HCT116 (cell line): ENCODE measurements at regions not wholly inside any gene's neighbourhood (a gene's known extent, or its start where the extent isn't known, plus 50 kb on each side); places are given as distances from the start of the nearest gene placed in this dataset.

Experiments used
- ATAC-seq: fragments of 200-7000 bp; cut with Tn5 transposase; 2 replicates; pipeline ENCODE4 v1.9.1; 2020; ENCODE audit warnings: mild to moderate bottlenecking, moderate library complexity
- BruUV-seq: library from RNA; stranded (reverse); fragments of 400-500 nt; replicated peaks from 2 replicates; lab custom pipeline; 2021; lab: Mats Ljungman, UMichigan
- CTCF ChIA-PET: fragments of 300-600 bp; sonication (Branson Sonifier 250); formaldehyde crosslinking; loops from one replicate; lab custom pipeline; 2021; ENCODE audit warnings: antibody characterized with exemption; lab: Charles Lee
- POLR2A ChIA-PET: fragments of 300-600, 350-600 bp; sonication (Branson Sonifier 250); formaldehyde crosslinking; loops from one replicate; lab custom pipeline; 2021; ENCODE audit warnings: antibody characterized with exemption; lab: Charles Lee
- RAD21 ChIA-PET, 2 experiments: fragments of 300-600 bp; sonication (Branson Sonifier 250); formaldehyde crosslinking; loops; one replicate each; lab custom pipeline; 2023; ENCODE audit warnings: low total read pairs in 2 of 2; ENCODE audit not compliant: uncharacterized antibody in 2 of 2, unreplicated experiment in 2 of 2, low non-redundant PET in 1 of 2; lab: Charles Lee
- DNase-seq: peaks from one replicate; pipeline ENCODE4 v3.0.0-alpha.2; 2010; ENCODE audit warnings: low read depth, low spot score
- H2AFZ ChIP-seq: fragments of 200-600 bp; shearing (Covaris generic), sonication (generic); 2 replicates; pipeline ENCODE4 v1.6.1; 2017; ENCODE audit warnings: low read depth, mixed run types, mixed read lengths, antibody characterized with exemption, low read length; ENCODE audit not compliant: poor library complexity, severe bottlenecking
- H3K27ac ChIP-seq: 2 replicates; pipeline ENCODE4 v1.5.1; 2012; ENCODE audit warnings: low read depth, low read length
- H3K27me3 ChIP-seq: fragments of 200-600 bp; sonication (generic); 2 replicates; pipeline ENCODE4 v1.6.1; 2016; ENCODE audit warnings: mixed run types, low read length, mixed read lengths; ENCODE audit not compliant: insufficient read depth
- H3K36me3 ChIP-seq, 2 experiments: fragments of 200-500 bp in 1 of 2; fragments of 200-600 bp in 1 of 2; sonication (Bioruptor generic) in 1 of 2; sonication (generic) in 1 of 2; 2 replicates each; pipeline versions ENCODE4 v1.5.1 to v1.6.1; 2014 to 2016; ENCODE audit warnings: low read length in 2 of 2, inconsistent platforms in 1 of 2, mixed read lengths in 1 of 2, mixed run types in 1 of 2; ENCODE audit not compliant: insufficient read depth in 2 of 2, control insufficient read depth in 1 of 2
- H3K4me1 ChIP-seq, 2 experiments: fragments of 200-600 bp in 1 of 2; sonication (generic) in 1 of 2; 2 replicates each; pipeline versions ENCODE4 v1.5.1 to v1.6.1; 2012 to 2017; ENCODE audit warnings: low read length in 2 of 2, inconsistent platforms in 1 of 2, mild to moderate bottlenecking in 1 of 2, mixed read lengths in 1 of 2, mixed run types in 1 of 2, moderate library complexity in 1 of 2; ENCODE audit not compliant: insufficient read depth in 2 of 2, control insufficient read depth in 1 of 2
- H3K4me2 ChIP-seq: fragments of 200-600 bp; sonication (generic); 2 replicates; pipeline ENCODE4 v1.6.1; 2017; ENCODE audit warnings: mixed run types, low read length, mixed read lengths
- H3K4me3 ChIP-seq, 2 experiments: fragments of 200-600 bp in 1 of 2; sonication (generic) in 1 of 2; replicated peaks in 1 of 2; 2 replicates each; pipeline ENCODE4 v1.5.1; 2011 to 2016; ENCODE audit warnings: low read length in 2 of 2, control low read depth in 1 of 2, low read depth in 1 of 2, mild to moderate bottlenecking in 1 of 2, mixed read lengths in 1 of 2, mixed run types in 1 of 2
- H3K79me2 ChIP-seq: fragments of 200-600 bp; sonication (generic); 2 replicates; pipeline ENCODE4 v1.6.1; 2017; ENCODE audit warnings: mild to moderate bottlenecking, mixed run types, low read length, moderate library complexity, mixed read lengths; ENCODE audit not compliant: insufficient read depth
- H3K9ac ChIP-seq: fragments of 200-600 bp; sonication (generic); 2 replicates; pipeline ENCODE4 v1.6.1; 2016; ENCODE audit warnings: low read length, mixed read lengths
- H3K9me2 ChIP-seq: fragments of 200-600 bp; sonication (generic), shearing (Covaris generic); 2 replicates; pipeline ENCODE4 v1.6.1; 2017; ENCODE audit warnings: mixed run types, mild to moderate bottlenecking, moderate library complexity; ENCODE audit not compliant: insufficient read depth
- H3K9me3 ChIP-seq, 2 experiments: fragments of 200-500 bp in 1 of 2; fragments of 200-600 bp in 1 of 2; sonication (Bioruptor generic) in 1 of 2; sonication (generic) in 1 of 2; 2 replicates each; pipeline ENCODE4 v1.6.1; 2014 to 2017; ENCODE audit warnings: low read length in 2 of 2, mixed read lengths in 2 of 2, inconsistent platforms in 1 of 2, low read depth in 1 of 2, mild to moderate bottlenecking in 1 of 2, mixed run types in 1 of 2, moderate library complexity in 1 of 2; ENCODE audit not compliant: control insufficient read depth in 1 of 2, insufficient read depth in 1 of 2
- H4K20me1 ChIP-seq: fragments of 200-600 bp; sonication (generic), shearing (Covaris generic); 2 replicates; pipeline ENCODE4 v1.6.1; 2017; ENCODE audit warnings: mixed run types, mild to moderate bottlenecking, moderate library complexity; ENCODE audit not compliant: insufficient read depth
- ATF3 ChIP-seq: IDR thresholded peaks from 2 replicates; pipeline ENCODE4 v1.6.1; 2012
- CBX3 ChIP-seq: IDR thresholded peaks from 2 replicates; pipeline ENCODE4 v1.6.1; 2012; ENCODE audit warnings: low read depth
- CEBPB ChIP-seq: IDR thresholded peaks from 2 replicates; pipeline ENCODE4 v1.6.1; 2012; ENCODE audit warnings: low read depth
- EGR1 ChIP-seq: IDR thresholded peaks from 2 replicates; pipeline ENCODE4 v1.6.1; 2012; ENCODE audit warnings: low read depth
- ELF1 ChIP-seq: IDR thresholded peaks from 2 replicates; pipeline ENCODE4 v1.6.1; 2012; ENCODE audit warnings: low read depth, borderline replicate concordance
- EZH2 ChIP-seq: fragments of 200-600 bp; sonication (generic); IDR thresholded peaks from 2 replicates; pipeline ENCODE4 v1.6.1; 2017; ENCODE audit warnings: antibody characterized with exemption, mixed run types
- EZH2phosphoT487 ChIP-seq: fragments of 200-600 bp; IDR thresholded peaks from 2 replicates; pipeline ENCODE4 v1.6.1; 2018; ENCODE audit warnings: antibody characterized with exemption, borderline replicate concordance
- FOSL1 ChIP-seq: IDR thresholded peaks from 2 replicates; pipeline ENCODE4 v1.6.1; 2012; ENCODE audit warnings: low read depth
- JUND ChIP-seq: IDR thresholded peaks from 2 replicates; pipeline ENCODE4 v1.6.1; 2012
- RAD21 ChIP-seq: IDR thresholded peaks from 2 replicates; pipeline ENCODE4 v1.6.1; 2012; ENCODE audit warnings: low read depth, mild to moderate bottlenecking
- REST ChIP-seq: IDR thresholded peaks from 2 replicates; pipeline ENCODE4 v1.6.1; 2012; ENCODE audit warnings: low read depth
- SIN3A ChIP-seq: IDR thresholded peaks from 2 replicates; pipeline ENCODE4 v1.6.1; 2012; ENCODE audit warnings: low read depth
- SP1 ChIP-seq: IDR thresholded peaks from 2 replicates; pipeline ENCODE4 v1.6.1; 2012; ENCODE audit warnings: low read depth
- SRF ChIP-seq: IDR thresholded peaks from 2 replicates; pipeline ENCODE4 v1.6.1; 2012; ENCODE audit warnings: low read depth
- YY1 ChIP-seq: IDR thresholded peaks from 2 replicates; pipeline ENCODE4 v1.6.1; 2011; ENCODE audit warnings: low read length, low read depth, moderate library complexity, mild to moderate bottlenecking; ENCODE audit not compliant: insufficient replicate concordance; ENCODE audit errors: extremely low read depth
- ZBTB33 ChIP-seq: IDR thresholded peaks from 2 replicates; pipeline ENCODE4 v1.6.1; 2011; ENCODE audit warnings: mild to moderate bottlenecking, low read length, moderate library complexity; ENCODE audit not compliant: insufficient replicate concordance; ENCODE audit errors: extremely low read depth
- ZFX ChIP-seq: fragments of 450-650 bp; IDR thresholded peaks from 2 replicates; pipeline ENCODE4 v1.6.1; 2017
- ZNF274 ChIP-seq: fragments of 200-500 bp; sonication (Bioruptor generic); IDR thresholded peaks from 2 replicates; pipeline ENCODE4 v1.6.1; 2014; ENCODE audit warnings: mild to moderate bottlenecking, low read depth, low read length, inconsistent platforms
- intact Hi-C: fragments of 100-400 bp; cut with micrococcal nuclease; formaldehyde crosslinking; loops from 2 replicates; pipeline ENCODE4 v1.10.0; 2022
- TF ChIP-seq, protein P1 (sequence below): IDR thresholded peaks from 2 replicates; pipeline ENCODE4 v1.6.1; 2012

DNA sequence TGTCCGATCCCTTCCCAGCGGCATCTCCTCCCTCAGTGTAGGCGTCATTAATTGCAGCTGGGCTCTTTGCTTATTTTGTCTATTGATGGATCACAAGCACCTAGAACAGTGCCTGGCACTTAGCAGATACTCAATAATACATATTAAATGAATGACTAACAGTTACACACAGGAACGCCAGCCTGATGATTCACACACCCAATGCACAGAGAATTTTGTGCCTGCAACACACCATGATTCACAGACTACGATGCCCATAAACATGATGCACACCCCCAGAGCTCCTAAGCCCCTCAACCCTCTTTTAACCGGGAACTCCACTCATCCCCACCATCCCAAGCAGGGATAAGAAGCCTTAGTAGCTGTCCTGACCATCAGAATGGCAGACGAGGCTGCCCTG is 66.6 kb upstream of the TMEM97 start:
- ChIA-PET CTCF (interaction anchor here (1.2 to 2.1 kb wide), 6 partner anchors 8 to 492 kb away, joined by 3 to 17 read pairs (median 6); partner anchors contain the start of genes IFT20 and TNFAIP1), RAD21 (interaction anchor here in 1 of 2 experiments (1.7 to 2.0 kb wide), 2 partner anchors 19 to 447 kb away, joined by 4 to 5 read pairs; no protein-coding TSS in a partner anchor), POLR2A (no interaction called here)
- H3K27ac ChIP-seq, result no peak overlapping the region
- TF ChIP-seq EZH2 (no peak), JUND (no peak), ZBTB33 (no peak), SP1 (no peak), ZNF274 (no peak), ELF1 (no peak), REST (no peak), EZH2phosphoT487 (no peak), SRF (no peak), FOSL1 (no peak), RAD21 (no peak), ATF3 (no peak), ZFX (no peak), CEBPB (no peak), SIN3A (no peak), EGR1 (no peak), YY1 (no peak), CBX3 (no peak)
- TF ChIP-seq, protein P1, sequence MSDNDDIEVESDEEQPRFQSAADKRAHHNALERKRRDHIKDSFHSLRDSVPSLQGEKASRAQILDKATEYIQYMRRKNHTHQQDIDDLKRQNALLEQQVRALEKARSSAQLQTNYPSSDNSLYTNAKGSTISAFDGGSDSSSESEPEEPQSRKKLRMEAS, result no peak
- H3K9me2 ChIP-seq, result no peaks in the 10 kb centered on the region
- intact Hi-C loops, result loop anchor here (5.0 kb wide), 1 partner anchor 360 kb away; the partner anchor contains the start of gene LYRM9
- H3K9me3 ChIP-seq, result no peaks in the 10 kb centered on the region
- H3K27me3 ChIP-seq, result no peaks in the 10 kb centered on the region
- no TSS peak for BruUV-seq
- no peaks in the 10 kb centered on the region for H4K20me1 ChIP-seq
- H3K79me2 ChIP-seq, result no peaks in the 10 kb centered on the region
- no peak overlapping the region for H3K4me3 ChIP-seq
- DNase-seq (no peak), ATAC-seq (no peak)
- peak overlapping the region; percentile 61 for H2AFZ ChIP-seq
- no peaks in the 10 kb centered on the region for H3K36me3 ChIP-seq
- no peak overlapping the region for H3K9ac ChIP-seq
- peaks cover 8 to 20% of the 10 kb centered on the region in 2 experiments for H3K4me1 ChIP-seq
- peak overlapping the region; percentile 74 for H3K4me2 ChIP-seq
